HEK293 (cell line): ENCODE measurements at regions not wholly inside any gene's neighbourhood (a gene's known extent, or its start where the extent isn't known, plus 50 kb on each side); places are given as distances from the start of the nearest gene placed in this dataset.

ENCODE experiments used
- CTCF ChIA-PET: fragments of 350-600 bp; formaldehyde crosslinking; extraction: SDS; loops from one replicate; lab custom pipeline; 2021; ENCODE audit warnings: antibody characterized with exemption; lab: Yijun Ruan, JAX
- POLR2A ChIA-PET: fragments of 300-600 bp; formaldehyde crosslinking; extraction: SDS; loops from one replicate; lab custom pipeline; 2020; ENCODE audit warnings: antibody characterized with exemption, inconsistent platforms; lab: Yijun Ruan, JAX
- H3K27ac ChIP-seq: fragments of 200-500 bp; sonication (Bioruptor generic); 2 replicates; pipeline ENCODE4 v1.5.1; 2014; ENCODE audit warnings: low read depth, low read length, control low read depth, inconsistent platforms; ENCODE audit errors: extremely low read depth
- H3K36me3 ChIP-seq, 2 experiments: fragments of 200-500 bp in 1 of 2; sonication (Bioruptor generic) in 1 of 2; 1 replicate in 1 of 2; 2 replicates in 1 of 2; pipeline ENCODE4 v1.5.1; 2014 to 2017; ENCODE audit warnings: inconsistent platforms in 2 of 2, low read length in 2 of 2; ENCODE audit not compliant: control insufficient read depth in 2 of 2, insufficient read depth in 1 of 2
- H3K4me1 ChIP-seq: fragments of 200-500 bp; sonication (Bioruptor generic); 2 replicates; pipeline ENCODE4 v1.5.1; 2014; ENCODE audit warnings: mild to moderate bottlenecking, low read length, inconsistent platforms; ENCODE audit not compliant: control insufficient read depth, insufficient read depth
- H3K4me3 ChIP-seq: 2 replicates; pipeline ENCODE4 v1.5.1; 2011; ENCODE audit warnings: low read depth, mild to moderate bottlenecking, control low read depth, low read length, moderate library complexity
- H3K9me3 ChIP-seq: fragments of 200-500 bp; sonication (Bioruptor generic); 2 replicates; pipeline ENCODE4 v1.5.1; 2014; ENCODE audit warnings: low read depth, low read length, inconsistent platforms; ENCODE audit not compliant: control insufficient read depth, insufficient read depth
- CTCF ChIP-seq: fragments of 450-650 bp; formaldehyde crosslinking; IDR thresholded peaks from 2 replicates; pipeline ENCODE4 v1.5.1; 2016; ENCODE audit warnings: missing biosample characterization, missing genetic modification characterization
- MZF1 ChIP-seq: fragments of 450-650 bp; formaldehyde crosslinking; IDR thresholded peaks from 2 replicates; pipeline ENCODE4 v1.5.1; 2017; ENCODE audit warnings: missing biosample characterization, missing genetic modification characterization, borderline replicate concordance
- PRDM2 ChIP-seq: fragments of 450-650 bp; formaldehyde crosslinking; IDR thresholded peaks from 2 replicates; pipeline ENCODE4 v1.5.1; 2016; ENCODE audit warnings: missing biosample characterization, missing genetic modification characterization, borderline replicate concordance
- PRDM6 ChIP-seq: fragments of 450-650 bp; formaldehyde crosslinking; IDR thresholded peaks from 2 replicates; pipeline ENCODE4 v1.5.1; 2017; ENCODE audit warnings: missing biosample characterization, missing genetic modification characterization
- SCRT2 ChIP-seq: fragments of 450-650 bp; formaldehyde crosslinking; IDR thresholded peaks from 2 replicates; pipeline ENCODE4 v1.5.1; 2016; ENCODE audit warnings: missing biosample characterization, missing genetic modification characterization
- SP2 ChIP-seq: fragments of 450-650 bp; formaldehyde crosslinking; IDR thresholded peaks from 2 replicates; pipeline ENCODE4 v1.5.1; 2016; ENCODE audit warnings: missing biosample characterization, missing genetic modification characterization
- ZBTB10 ChIP-seq: fragments of 450-650 bp; formaldehyde crosslinking; IDR thresholded peaks from 2 replicates; pipeline ENCODE4 v1.5.1; 2016; ENCODE audit warnings: missing biosample characterization, missing genetic modification characterization
- ZNF146 ChIP-seq: fragments of 450-650 bp; formaldehyde crosslinking; IDR thresholded peaks from 2 replicates; pipeline ENCODE4 v1.5.1; 2016; ENCODE audit warnings: missing biosample characterization, missing genetic modification characterization
- ZNF2 ChIP-seq: fragments of 450-650 bp; formaldehyde crosslinking; IDR thresholded peaks from 2 replicates; pipeline ENCODE4 v1.5.1; 2016; ENCODE audit warnings: missing biosample characterization, missing genetic modification characterization
- ZNF214 ChIP-seq: fragments of 450-650 bp; formaldehyde crosslinking; IDR thresholded peaks from 2 replicates; pipeline ENCODE4 v1.5.1; 2017; ENCODE audit warnings: missing biosample characterization, mild to moderate bottlenecking, missing genetic modification characterization, borderline replicate concordance
- ZNF223 ChIP-seq: fragments of 450-650 bp; formaldehyde crosslinking; IDR thresholded peaks from 2 replicates; pipeline ENCODE4 v1.5.1; 2016; ENCODE audit warnings: missing biosample characterization, missing genetic modification characterization
- ZNF239 ChIP-seq: fragments of 450-650 bp; formaldehyde crosslinking; IDR thresholded peaks from 2 replicates; pipeline ENCODE4 v1.5.1; 2016; ENCODE audit warnings: missing biosample characterization, missing genetic modification characterization
- ZNF26 ChIP-seq: fragments of 450-650 bp; formaldehyde crosslinking; IDR thresholded peaks from 2 replicates; pipeline ENCODE4 v1.5.1; 2016; ENCODE audit warnings: missing biosample characterization, missing genetic modification characterization
- ZNF280C ChIP-seq: fragments of 450-650 bp; formaldehyde crosslinking; IDR thresholded peaks from 2 replicates; pipeline ENCODE4 v1.5.1; 2016; ENCODE audit warnings: missing biosample characterization, missing genetic modification characterization
- ZNF529 ChIP-seq: fragments of 450-650 bp; formaldehyde crosslinking; IDR thresholded peaks from 2 replicates; pipeline ENCODE4 v1.5.1; 2017; ENCODE audit warnings: missing genetic modification characterization, missing biosample characterization; ENCODE audit not compliant: insufficient replicate concordance
- ZNF837 ChIP-seq: fragments of 450-650 bp; formaldehyde crosslinking; IDR thresholded peaks from 2 replicates; pipeline ENCODE4 v1.5.1; 2016; ENCODE audit warnings: missing biosample characterization, missing genetic modification characterization
- ZSCAN30 ChIP-seq: fragments of 450-650 bp; IDR thresholded peaks from 2 replicates; pipeline ENCODE4 v1.5.1; 2018; ENCODE audit warnings: missing biosample characterization, mild to moderate bottlenecking, missing genetic modification characterization, moderate library complexity

- TF ChIP-seq PRDM2: no peak
- TF ChIP-seq ZNF214 (tag by site-specific recombination): no peak
- no peak for TF ChIP-seq MZF1 (tag by site-specific recombination)
- no peak for TF ChIP-seq ZNF26 (tag by site-specific recombination)
- TF ChIP-seq ZBTB10: no peak
- no peak for TF ChIP-seq SCRT2 (tag by site-specific recombination)
- no peak for TF ChIP-seq ZNF146 (tag by site-specific recombination)
- TF ChIP-seq, all 188 proteins: peak for 0
Observed at GRCh38 chr11:95536047-95536690, 253.4 kb downstream of the FAM76B start (continued).

GRCh38 chr11:95534809-95535208, 254.8 kb downstream of the FAM76B start:
- no peak for TF ChIP-seq ZNF280C (tag by site-specific recombination)
- Histone ChIP-seq H3K9me3 (no peaks in the 10 kb centered on the region), H3K4me1 (no peaks in the 10 kb centered on the region), H3K27ac (no peak overlapping the region), H3K4me3 (no peak overlapping the region), H3K36me3 (no peaks in the 10 kb centered on the region)
- ChIA-PET CTCF (no interaction called here), POLR2A (no interaction called here)

- CTCF ChIA-PET: no interaction called here
- Histone ChIP-seq H3K9me3 (no peaks in the 10 kb centered on the region), H3K36me3 (no peaks in the 10 kb centered on the region), H3K4me1 (no peaks in the 10 kb centered on the region), H3K4me3 (no peak overlapping the region), H3K27ac (no peak overlapping the region)
- POLR2A ChIA-PET: no interaction called here
- no peak for TF ChIP-seq ZNF529
- no peak for TF ChIP-seq ZNF239 (tag by site-specific recombination)
- TF ChIP-seq ZNF2 (tag by site-specific recombination): no peak
- no peak for TF ChIP-seq ZSCAN30
- TF ChIP-seq ZNF837 (tag by site-specific recombination): no peak
- no peak for TF ChIP-seq CTCF (tag by site-specific recombination)
- TF ChIP-seq PRDM6 (tag by site-specific recombination): no peak
- TF ChIP-seq SP2 (tag by site-specific recombination): no peak
- TF ChIP-seq ZNF223: no peak
Observed at GRCh38 chr11:95534226-95534625, 255.4 kb downstream of the FAM76B start.
